OCI-LY3 (cell line): ENCODE measurements at regions not wholly inside any gene's neighbourhood (a gene's known extent, or its start where the extent isn't known, plus 50 kb on each side); places are given as distances from the start of the nearest gene placed in this dataset.

ENCODE experiments used
- EZH2phosphoT487 ChIP-seq: fragments of 200-600 bp; shearing (Covaris generic); IDR thresholded peaks from 2 replicates; pipeline ENCODE4 v1.6.1; 2018; ENCODE audit warnings: antibody characterized with exemption, mixed run types, low read depth
- TF ChIP-seq, protein P1 (sequence below): fragments of 200-600, 300-600 bp; sonication (generic); IDR thresholded peaks from 2 replicates; pipeline ENCODE4 v1.5.1; 2014; ENCODE audit warnings: antibody characterized with exemption, low read length, low read depth

DNA sequence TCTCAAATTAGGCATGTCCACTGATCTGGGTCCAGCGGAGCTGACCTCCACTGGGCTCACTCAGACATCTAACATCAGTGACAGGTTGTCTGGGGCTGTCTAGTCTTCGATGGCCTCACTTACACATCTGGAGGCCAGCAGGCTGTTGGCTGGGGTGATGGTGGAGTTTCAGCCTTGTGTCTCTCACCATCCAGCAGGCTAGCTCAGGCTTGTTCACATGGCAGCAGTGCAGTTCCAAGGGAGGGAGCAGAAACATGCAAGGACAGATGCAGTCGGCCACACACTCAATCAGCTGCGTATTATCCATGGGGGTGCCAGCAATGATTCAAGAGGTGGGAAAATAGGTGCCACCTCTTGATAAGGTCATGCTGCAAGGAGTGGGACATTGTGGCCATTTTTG is 292.5 kb downstream of the SHQ1 start:
- TF ChIP-seq EZH2phosphoT487: no peak
- TF ChIP-seq, protein P1, sequence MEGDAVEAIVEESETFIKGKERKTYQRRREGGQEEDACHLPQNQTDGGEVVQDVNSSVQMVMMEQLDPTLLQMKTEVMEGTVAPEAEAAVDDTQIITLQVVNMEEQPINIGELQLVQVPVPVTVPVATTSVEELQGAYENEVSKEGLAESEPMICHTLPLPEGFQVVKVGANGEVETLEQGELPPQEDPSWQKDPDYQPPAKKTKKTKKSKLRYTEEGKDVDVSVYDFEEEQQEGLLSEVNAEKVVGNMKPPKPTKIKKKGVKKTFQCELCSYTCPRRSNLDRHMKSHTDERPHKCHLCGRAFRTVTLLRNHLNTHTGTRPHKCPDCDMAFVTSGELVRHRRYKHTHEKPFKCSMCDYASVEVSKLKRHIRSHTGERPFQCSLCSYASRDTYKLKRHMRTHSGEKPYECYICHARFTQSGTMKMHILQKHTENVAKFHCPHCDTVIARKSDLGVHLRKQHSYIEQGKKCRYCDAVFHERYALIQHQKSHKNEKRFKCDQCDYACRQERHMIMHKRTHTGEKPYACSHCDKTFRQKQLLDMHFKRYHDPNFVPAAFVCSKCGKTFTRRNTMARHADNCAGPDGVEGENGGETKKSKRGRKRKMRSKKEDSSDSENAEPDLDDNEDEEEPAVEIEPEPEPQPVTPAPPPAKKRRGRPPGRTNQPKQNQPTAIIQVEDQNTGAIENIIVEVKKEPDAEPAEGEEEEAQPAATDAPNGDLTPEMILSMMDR: no peak
